ENCODE measurements at regions not wholly inside any gene's neighbourhood (a gene's known extent, or its start where the extent isn't known, plus 50 kb on each side); places are given as distances from the start of the nearest gene placed in this dataset.
"Not testable (repeated sequence)": the region's sequence is repeated elsewhere in the genome, so short reads cannot be mapped to it uniquely, and the experiment has no call there.

GRCh38 chr6:139999661-140000060 is 625.2 kb upstream of the CITED2 start:
- not testable (repeated sequence) for DNase-seq

GRCh38 chr6:139998478-139998877 is 624.0 kb upstream of the CITED2 start:
- not testable (repeated sequence) for DNase-seq

GRCh38 chr6:139996253-139996834 is 621.9 kb upstream of the CITED2 start:
- no peak for DNase-seq

GRCh38 chr6:139994998-139995397 is 620.5 kb upstream of the CITED2 start:
- DNase-seq, result no peak

- no peak for DNase-seq
Observed at GRCh38 chr6:139990856-139991465, 616.5 kb upstream of the CITED2 start.

GRCh38 chr6:139990026-139990686 is 615.7 kb upstream of the CITED2 start:
- no peak for DNase-seq

- DNase-seq, result no peak
Observed at GRCh38 chr6:139988685-139989084, 614.2 kb upstream of the CITED2 start.

GRCh38 chr6:139987091-139987490 is 612.6 kb upstream of the CITED2 start:
- no peak for DNase-seq

- DNase-seq, result no peak
Observed at GRCh38 chr6:139985236-139985815, 610.9 kb upstream of the CITED2 start.

GRCh38 chr6:139984317-139984716 is 609.9 kb upstream of the CITED2 start:
- DNase-seq, result no peak

GRCh38 chr6:139983555-139984276 is 609.3 kb upstream of the CITED2 start:
- DNase-seq, result no peak

GRCh38 chr6:139982652-139983295 is 608.3 kb upstream of the CITED2 start:
- no peak for DNase-seq

GRCh38 chr6:139982195-139982594 is 607.7 kb upstream of the CITED2 start:
- no peak for DNase-seq

- no peak for DNase-seq
Observed at GRCh38 chr6:139981768-139982181, 607.3 kb upstream of the CITED2 start.

GRCh38 chr6:139981066-139981624 is 606.7 kb upstream of the CITED2 start:
- DNase-seq, result no peak

GRCh38 chr6:139980631-139981030 is 606.2 kb upstream of the CITED2 start:
- DNase-seq, result not testable (repeated sequence)

- DNase-seq, result no peak
Observed at GRCh38 chr6:139979021-139979725, 604.7 kb upstream of the CITED2 start.

GRCh38 chr6:139977887-139978332 is 603.5 kb upstream of the CITED2 start:
- DNase-seq, result no peak

- DNase-seq, result no peak
Observed at GRCh38 chr6:139973669-139974344, 599.4 kb upstream of the CITED2 start.

- DNase-seq, result no peak
Observed at GRCh38 chr6:139972116-139972515, 597.7 kb upstream of the CITED2 start.
